NCI-H226 (cell line): ENCODE measurements at regions not wholly inside any gene's neighbourhood (a gene's known extent, or its start where the extent isn't known, plus 50 kb on each side); places are given as distances from the start of the nearest gene placed in this dataset.

Experiments
- DNase-seq: peaks from one replicate; pipeline ENCODE4 v3.0.0-alpha.2; 2015

DNA sequence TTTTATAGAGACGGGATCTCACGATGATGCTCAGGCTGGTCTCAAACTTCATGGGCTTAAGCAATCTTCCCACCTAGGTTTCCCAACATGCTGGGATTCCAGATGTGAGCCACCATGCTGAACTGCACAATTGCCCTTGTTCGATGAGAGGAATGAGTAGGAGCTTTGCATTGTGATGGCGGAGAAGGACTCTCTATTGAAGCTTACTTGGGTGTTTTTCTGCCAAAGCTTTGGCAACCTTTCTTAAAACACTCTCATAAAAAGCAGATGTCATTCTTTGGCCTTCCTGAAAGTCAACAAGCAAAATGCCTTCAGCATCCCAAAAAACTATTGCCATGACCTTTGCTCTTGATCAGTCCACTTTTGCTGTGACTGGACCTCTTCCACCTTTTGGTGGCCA lies 904.8 kb upstream of the TMEM132C start:
- DNase-seq: no peak

GRCh38 chr12:127363392-127363791 lies 903.6 kb upstream of the TMEM132C start:
- no peak for DNase-seq

DNA sequence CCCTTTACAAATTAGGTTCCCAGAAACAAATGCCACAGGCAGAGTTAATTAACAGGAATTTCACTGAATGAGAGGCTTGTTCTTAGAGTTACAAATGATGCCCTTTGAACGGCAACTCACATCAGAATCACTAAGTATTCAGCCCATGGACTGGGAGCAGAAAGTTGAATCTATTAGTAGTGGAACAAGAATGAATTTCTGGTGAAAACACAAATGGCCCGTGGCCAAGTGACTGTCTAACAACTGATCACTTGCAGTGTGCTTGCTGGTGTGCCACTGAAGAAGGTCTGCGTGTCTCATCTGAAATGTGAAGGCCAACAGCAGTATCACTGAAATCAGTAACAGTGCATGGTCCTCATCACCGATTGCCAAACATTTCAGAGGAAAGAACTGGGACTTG lies 893.4 kb upstream of the TMEM132C start:
- no peak for DNase-seq

DNA sequence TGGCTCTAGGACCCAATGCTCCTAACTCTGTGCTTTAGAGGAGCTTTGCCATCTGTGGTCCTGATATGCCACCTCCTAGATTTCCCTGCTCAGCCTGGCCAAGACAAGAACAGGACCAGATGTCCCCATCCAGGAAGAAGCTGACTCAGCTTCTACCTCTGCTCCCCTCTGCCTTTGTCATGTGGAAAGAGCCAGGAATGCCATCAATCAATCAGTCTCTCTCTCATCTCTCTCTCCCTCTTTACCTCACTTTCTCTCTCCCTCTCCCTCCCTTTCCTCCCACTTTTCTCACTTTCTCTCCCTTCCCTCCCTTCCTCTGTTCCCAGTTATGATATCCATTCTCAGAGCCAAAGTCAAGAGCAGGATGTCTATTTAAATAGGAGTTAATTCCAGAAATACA lies 892.5 kb upstream of the TMEM132C start:
- no peak for DNase-seq

DNA sequence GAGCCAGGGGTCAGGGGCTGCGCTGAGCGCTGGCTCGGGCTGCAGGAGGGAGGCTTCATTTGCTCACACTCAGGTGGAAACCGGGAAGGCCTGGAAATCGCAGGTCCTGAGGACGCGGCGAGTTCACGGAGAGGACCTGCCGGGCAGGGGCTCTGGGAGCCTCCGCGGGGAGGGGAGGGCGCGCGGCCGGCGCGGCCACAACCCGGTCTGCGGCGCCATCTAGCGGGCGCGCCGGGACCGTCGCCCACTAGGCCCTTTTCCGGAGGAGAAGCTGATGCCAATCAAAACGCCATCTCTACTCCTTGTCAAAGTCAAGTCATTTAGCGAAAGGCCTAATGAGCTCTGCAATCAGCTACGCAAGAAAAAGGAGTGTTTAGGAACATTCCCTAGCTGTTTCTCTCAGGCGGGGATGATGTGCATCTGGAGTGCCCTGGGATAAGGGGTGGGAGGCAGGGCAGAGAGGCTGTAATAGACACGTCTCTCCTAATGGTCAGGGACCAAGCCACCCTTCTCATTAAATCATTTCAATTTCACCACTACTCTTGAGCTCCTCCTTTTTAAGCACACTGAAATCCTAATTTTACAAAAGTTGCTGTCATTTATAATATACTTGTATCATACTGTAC lies 885.8 kb upstream of the TMEM132C start:
- no peak for DNase-seq

GRCh38 chr12:127381681-127382080 lies 885.3 kb upstream of the TMEM132C start:
- DNase-seq: no peak

GRCh38 chr12:127383281-127383680 lies 883.7 kb upstream of the TMEM132C start:
- no peak for DNase-seq

DNA sequence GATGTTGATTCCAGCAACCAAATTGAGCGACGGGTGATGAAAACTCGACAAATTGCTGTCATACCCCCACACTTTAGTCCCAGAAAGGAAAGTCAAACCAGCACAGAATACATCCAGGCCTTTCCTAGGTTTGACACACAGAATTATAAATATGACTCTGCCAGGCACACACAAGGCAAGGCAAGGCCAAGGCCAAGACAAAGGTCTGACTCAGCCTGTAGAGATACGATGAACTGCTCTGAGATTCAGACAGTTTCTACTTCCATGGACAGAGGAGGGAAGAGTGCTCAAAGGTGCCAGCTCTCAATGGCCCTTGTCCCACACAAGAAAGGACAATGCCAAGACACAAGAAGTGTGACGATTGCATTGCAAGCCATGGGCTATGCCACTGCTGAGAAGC lies 880.2 kb upstream of the TMEM132C start:
- no peak for DNase-seq

DNA sequence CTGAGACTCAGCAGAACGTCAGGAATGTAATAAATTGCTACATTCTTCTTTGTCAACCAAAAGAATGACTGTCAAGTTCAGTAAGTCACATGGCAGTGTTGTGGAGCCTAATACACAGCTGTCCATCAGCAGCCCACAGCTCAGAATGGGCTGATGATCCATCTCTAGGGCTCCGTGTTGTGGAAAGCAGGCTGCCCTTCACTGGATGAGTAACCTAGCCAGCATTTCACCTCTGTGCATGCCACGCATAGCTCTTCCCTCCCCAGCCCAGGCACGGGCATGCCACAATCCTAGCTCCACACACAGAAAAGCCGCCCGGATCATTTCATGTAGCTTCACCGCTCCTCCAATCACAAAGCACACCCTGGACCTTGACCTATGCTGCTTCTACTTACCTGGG lies 878.0 kb upstream of the TMEM132C start:
- DNase-seq: no peak

GRCh38 chr12:127389923-127390322 lies 877.0 kb upstream of the TMEM132C start:
- no peak for DNase-seq

GRCh38 chr12:127393465-127393864 lies 873.5 kb upstream of the TMEM132C start:
- no peak for DNase-seq

- no peak for DNase-seq
Observed at GRCh38 chr12:127393896-127394295, 873.1 kb upstream of the TMEM132C start.

GRCh38 chr12:127396734-127397133 lies 870.2 kb upstream of the TMEM132C start:
- no peak for DNase-seq

DNA sequence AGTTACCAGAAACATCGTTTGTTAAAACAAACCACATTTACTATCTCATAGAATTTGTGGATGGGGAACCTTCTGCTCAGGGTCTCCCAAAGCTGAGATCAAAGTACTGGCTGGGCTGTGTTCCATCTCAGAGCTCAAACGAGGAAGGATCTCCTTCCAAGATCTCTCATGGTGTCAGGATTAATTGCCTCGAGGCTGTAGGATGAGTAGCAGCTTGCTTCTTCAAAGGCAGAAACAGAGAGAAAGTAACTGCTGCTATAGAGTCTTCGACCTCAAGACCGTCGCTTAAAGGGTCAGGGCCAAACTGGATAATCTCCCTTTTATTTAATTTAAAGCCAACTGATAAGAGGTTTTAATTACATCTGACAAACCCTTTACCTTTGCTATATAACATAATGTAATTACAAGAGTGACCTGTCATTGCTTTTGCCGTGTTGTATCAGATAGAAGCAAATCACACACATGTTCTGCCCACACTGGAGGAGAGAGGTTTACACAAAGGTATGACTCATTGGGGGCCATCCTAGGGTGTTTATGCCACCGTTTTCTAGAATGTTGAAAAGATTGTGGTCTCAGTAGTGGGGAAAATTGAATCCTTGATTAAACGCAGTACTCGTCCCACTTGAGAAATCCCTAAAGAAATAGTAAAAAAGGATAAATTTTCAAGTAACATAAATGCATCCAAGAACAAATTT lies 868.8 kb upstream of the TMEM132C start:
- DNase-seq: no peak

DNA sequence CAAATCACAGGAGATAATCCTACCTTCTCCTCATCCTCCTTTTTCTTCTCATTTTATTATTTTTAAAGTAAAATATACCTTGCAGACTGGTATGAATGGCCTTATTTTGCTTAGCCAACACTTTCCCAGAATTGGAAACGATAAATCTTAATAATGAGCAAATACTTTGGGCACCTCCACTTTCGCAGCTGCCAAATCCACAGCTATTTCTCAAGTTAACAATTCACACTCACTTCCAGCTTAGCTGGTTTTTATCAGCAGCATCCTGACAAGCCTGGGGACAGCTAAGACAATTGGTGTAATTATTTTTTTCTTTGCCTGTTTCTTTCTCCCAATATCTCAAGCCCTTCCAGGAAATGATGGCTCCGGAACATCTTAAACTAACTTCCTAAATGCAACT lies 867.5 kb upstream of the TMEM132C start:
- no peak for DNase-seq

GRCh38 chr12:127400221-127400620 lies 866.7 kb upstream of the TMEM132C start:
- no peak for DNase-seq

- DNase-seq: no peak
Observed at GRCh38 chr12:127401005-127401404, 866.0 kb upstream of the TMEM132C start.

GRCh38 chr12:127401536-127401935 lies 865.4 kb upstream of the TMEM132C start:
- no peak for DNase-seq

DNA sequence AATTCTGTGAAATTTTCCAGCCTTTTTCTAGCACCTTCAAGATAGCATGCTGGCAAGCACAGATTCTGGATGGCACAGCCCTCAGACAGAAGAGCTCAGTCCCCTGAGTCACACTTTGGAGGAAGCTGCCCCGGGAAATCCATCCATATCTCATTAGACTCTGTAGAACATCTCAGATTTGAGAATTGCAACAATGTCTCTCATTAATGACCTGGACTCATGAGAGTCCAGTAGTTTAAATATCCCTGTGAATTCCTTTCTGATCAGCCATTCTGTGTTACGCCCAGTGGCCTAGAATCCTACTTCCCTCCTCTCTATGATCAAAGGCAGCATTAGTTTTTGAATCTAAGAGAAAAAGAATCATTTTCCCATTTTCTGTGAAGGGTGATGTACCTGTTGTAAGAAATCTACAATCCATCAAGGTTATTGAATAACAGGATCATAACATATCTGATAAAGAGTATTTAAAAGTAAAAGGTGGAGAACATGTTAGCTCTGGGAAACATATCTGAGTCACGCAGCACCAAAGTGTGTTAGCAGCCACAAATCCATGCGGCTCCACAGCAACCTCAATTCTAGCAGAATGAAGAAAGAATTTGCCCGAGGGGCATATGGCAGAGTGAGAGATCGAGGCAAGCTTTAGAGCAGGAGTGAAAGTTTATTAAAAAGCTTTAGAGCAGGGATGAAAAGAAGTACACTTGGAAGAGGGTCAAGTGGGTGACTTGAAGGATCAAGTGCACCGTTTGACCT lies 855.6 kb upstream of the TMEM132C start:
- no peak for DNase-seq

DNA sequence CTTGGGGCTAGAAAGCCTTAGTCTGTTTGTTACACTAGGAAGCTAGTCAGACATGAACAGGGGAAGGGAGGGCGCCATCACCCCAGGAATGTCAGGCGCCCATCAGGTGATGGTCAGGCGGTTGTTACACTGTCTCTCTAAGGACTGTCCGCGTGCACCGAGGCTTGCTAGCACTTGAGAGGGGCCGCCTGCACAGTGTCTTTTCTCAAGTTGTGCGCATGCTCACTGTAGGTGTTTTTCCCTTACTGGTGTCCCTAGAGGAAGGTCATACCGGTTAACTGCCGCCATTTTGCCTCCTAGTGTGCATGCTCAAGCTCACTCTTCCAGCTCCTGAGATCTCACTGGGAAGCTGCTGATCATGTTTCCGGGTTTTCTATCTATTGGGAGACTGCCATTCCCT lies 855.0 kb upstream of the TMEM132C start:
- no peak for DNase-seq

- no peak for DNase-seq
Observed at GRCh38 chr12:127412866-127413265, 854.1 kb upstream of the TMEM132C start.

GRCh38 chr12:127414186-127414585 lies 852.8 kb upstream of the TMEM132C start:
- no peak for DNase-seq

DNA sequence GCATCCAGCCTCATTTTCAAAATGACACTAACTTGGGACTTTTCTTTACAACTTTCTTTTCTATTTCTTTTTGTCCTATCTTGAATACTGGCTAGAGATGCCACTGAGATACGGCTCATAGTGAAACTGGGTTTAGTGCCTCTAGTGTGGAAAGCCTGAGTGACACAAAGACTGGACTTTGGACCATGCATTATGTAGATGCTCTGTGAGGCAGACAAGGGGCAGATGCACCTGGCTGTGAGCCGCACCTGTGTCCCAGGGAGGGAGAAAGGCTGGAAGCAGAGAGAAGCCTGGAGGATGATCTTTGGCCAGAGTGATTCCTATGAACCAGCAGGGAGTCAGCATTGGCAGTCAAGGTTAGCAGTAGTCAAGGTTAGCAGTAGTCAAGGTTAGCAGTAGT lies 852.3 kb upstream of the TMEM132C start:
- DNase-seq: no peak

GRCh38 chr12:127416796-127417195 lies 850.2 kb upstream of the TMEM132C start:
- no peak for DNase-seq
